PFSK-1 (cell line): ENCODE measurements at regions not wholly inside any gene's neighbourhood (a gene's known extent, or its start where the extent isn't known, plus 50 kb on each side); places are given as distances from the start of the nearest gene placed in this dataset.

Experiments
- POLR2AphosphoS5 ChIP-seq: IDR thresholded peaks from 2 replicates; pipeline ENCODE4 v1.6.1; 2012; ENCODE audit warnings: low read depth, mild to moderate bottlenecking, control low read depth, low read length, moderate library complexity
- REST ChIP-seq, 2 experiments: IDR thresholded peaks; 2 replicates each; pipeline versions ENCODE4 v1.6.1 to v1.8.0; 2011 to 2012; ENCODE audit warnings: low read depth in 2 of 2, low read length in 2 of 2, control low read depth in 1 of 2, inconsistent platforms in 1 of 2, mild to moderate bottlenecking in 1 of 2, moderate library complexity in 1 of 2; ENCODE audit not compliant: insufficient read depth in 1 of 2

GRCh38 chr12:68402422-68402821, 70.3 kb upstream of the MDM1 start:
- TF ChIP-seq REST (IDR thresholded peaks at IDR 0.05; ENCODE audit: insufficient read depth in 1 of 2, low read depth in 2 of 2, low read length in 2 of 2) (no peak), POLR2AphosphoS5 (no peak)
